ENCODE measurements at regions not wholly inside any gene's neighbourhood (a gene's known extent, or its start where the extent isn't known, plus 50 kb on each side); places are given as distances from the start of the nearest gene placed in this dataset.

DNA sequence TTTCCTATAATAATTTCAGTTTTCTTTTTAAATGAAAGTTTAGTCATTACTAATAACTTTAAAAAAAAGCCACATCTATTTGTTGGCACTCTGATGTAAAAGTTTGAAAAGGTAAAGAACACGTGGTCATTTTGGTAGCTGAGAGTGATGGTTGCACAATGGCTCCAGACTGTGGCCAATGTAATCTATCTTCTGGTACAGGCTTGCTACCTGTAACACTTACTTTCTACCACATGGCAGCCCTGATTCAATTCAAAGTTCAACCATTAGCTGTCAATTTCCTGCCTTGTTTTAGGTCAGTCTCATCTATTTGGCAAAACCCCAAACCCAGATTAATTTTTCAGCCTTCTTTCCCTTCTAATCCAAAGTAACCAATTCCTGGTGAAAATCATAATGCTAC lies 126.1 kb downstream of the TUSC7 start:
- no peaks in the 10 kb centered on the region for H3K4me1 ChIP-seq
- no peaks in the 10 kb centered on the region for H3K27me3 ChIP-seq (ENCODE audit: low read depth)
- no peaks in the 10 kb centered on the region for H3K9me3 ChIP-seq (replicated peaks)
- DNase-seq, result no peak
- TF ChIP-seq, protein P1, sequence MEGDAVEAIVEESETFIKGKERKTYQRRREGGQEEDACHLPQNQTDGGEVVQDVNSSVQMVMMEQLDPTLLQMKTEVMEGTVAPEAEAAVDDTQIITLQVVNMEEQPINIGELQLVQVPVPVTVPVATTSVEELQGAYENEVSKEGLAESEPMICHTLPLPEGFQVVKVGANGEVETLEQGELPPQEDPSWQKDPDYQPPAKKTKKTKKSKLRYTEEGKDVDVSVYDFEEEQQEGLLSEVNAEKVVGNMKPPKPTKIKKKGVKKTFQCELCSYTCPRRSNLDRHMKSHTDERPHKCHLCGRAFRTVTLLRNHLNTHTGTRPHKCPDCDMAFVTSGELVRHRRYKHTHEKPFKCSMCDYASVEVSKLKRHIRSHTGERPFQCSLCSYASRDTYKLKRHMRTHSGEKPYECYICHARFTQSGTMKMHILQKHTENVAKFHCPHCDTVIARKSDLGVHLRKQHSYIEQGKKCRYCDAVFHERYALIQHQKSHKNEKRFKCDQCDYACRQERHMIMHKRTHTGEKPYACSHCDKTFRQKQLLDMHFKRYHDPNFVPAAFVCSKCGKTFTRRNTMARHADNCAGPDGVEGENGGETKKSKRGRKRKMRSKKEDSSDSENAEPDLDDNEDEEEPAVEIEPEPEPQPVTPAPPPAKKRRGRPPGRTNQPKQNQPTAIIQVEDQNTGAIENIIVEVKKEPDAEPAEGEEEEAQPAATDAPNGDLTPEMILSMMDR (IDR thresholded peaks at IDR 0.05; ENCODE audit: borderline replicate concordance), result no peak
- H3K27ac ChIP-seq (replicated peaks), result no peak overlapping the region
- no peaks in the 10 kb centered on the region for H3K36me3 ChIP-seq
- no peak overlapping the region for H3K4me3 ChIP-seq
- intact Hi-C loops (cut with micrococcal nuclease), result no loop called here

DNA sequence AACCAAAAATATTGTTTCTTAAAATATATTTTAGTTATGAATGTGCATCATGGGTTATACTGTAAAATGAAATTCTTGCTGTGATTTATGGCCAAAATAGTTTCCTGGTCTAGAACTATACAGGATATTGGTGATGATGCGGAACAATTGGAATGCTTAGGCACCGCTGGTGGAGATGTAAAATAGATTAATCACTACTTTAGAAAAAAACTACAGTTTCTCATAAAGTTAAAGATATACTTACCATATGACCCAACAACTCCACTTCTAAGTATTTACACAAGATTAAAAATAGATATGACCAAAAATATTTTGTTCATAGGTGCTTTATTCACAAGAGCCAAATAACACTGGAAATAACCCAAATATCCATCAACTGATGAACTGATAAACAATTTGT lies 126.7 kb downstream of the TUSC7 start:
- Histone ChIP-seq H3K9me3 (replicated peaks) (no peaks in the 10 kb centered on the region), H3K4me1 (no peaks in the 10 kb centered on the region), H3K4me3 (no peak overlapping the region), H3K36me3 (no peaks in the 10 kb centered on the region), H3K27ac (replicated peaks) (no peak overlapping the region), H3K27me3 (ENCODE audit: low read depth) (no peaks in the 10 kb centered on the region)
- TF ChIP-seq, protein P1 (IDR thresholded peaks at IDR 0.05; ENCODE audit: borderline replicate concordance), result no peak
- no peak for DNase-seq
- intact Hi-C loops (cut with micrococcal nuclease), result no loop called here

DNA sequence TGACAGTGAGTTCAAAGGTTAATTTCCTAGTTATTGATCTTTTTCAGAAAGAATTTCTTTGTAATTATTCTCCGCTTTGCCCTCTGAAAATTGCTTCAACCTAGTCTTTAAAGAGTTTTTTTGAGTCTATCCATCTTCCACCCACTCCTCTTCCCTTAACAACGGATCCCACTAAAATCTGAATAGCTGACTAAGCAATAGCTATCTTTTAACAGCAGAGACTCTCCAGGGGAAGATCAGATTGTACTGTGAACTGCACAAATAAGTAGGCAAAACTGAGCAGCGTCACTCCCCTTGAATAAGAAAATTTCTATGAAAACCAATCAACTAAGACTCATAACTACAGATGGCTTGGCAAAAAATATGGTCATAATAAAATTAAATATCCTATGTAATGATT lies 127.9 kb downstream of the TUSC7 start:
- Histone ChIP-seq H3K4me1 (no peaks in the 10 kb centered on the region), H3K36me3 (no peaks in the 10 kb centered on the region), H3K9me3 (replicated peaks) (no peaks in the 10 kb centered on the region), H3K27ac (replicated peaks) (no peak overlapping the region), H3K27me3 (ENCODE audit: low read depth) (no peaks in the 10 kb centered on the region), H3K4me3 (no peak overlapping the region)
- TF ChIP-seq, protein P1 (IDR thresholded peaks at IDR 0.05; ENCODE audit: borderline replicate concordance), result no peak
- no peak for DNase-seq
- intact Hi-C loops (cut with micrococcal nuclease), result no loop called here

DNA sequence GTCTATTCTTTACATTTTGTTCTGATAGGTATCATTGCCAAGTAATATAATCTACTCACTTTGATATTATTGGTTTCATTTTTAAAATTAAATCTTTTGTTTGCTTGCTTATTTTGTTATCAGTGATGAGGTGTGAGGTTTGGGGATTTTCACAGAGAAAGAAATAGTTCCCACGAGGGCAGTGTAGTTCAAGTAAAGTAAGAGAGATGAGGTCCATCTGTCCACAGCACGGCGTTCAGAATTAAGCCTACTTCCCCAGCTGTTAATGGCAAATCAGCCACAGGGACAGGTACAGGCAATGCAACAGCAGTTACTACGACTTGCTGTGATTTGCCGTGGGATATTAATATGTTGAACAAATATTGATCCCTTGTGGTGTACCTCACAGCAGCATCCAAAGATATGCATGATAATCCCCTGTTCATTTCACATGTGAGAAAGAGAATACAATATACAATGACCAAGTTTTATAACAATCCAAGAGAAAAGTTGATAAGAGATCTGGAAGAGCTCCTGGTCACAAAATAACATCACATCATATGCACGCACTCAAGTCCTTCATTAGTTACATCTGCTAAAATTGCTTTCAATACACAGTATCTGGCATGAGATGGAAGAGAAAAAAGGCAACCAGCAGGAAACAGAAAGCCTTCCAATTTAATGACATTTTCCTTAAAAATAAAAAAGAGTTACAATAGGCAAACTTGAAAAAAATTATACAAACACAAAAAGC lies 131.6 kb downstream of the TUSC7 start:
- TF ChIP-seq, protein P1 (IDR thresholded peaks at IDR 0.05; ENCODE audit: borderline replicate concordance), result no peak
- Histone ChIP-seq H3K27me3 (ENCODE audit: low read depth) (no peaks in the 10 kb centered on the region), H3K4me1 (no peaks in the 10 kb centered on the region), H3K4me3 (no peak overlapping the region), H3K27ac (replicated peaks) (no peak overlapping the region), H3K9me3 (replicated peaks) (no peaks in the 10 kb centered on the region), H3K36me3 (no peaks in the 10 kb centered on the region)
- DNase-seq, result no peak
- intact Hi-C loops (cut with micrococcal nuclease), result no loop called here

DNA sequence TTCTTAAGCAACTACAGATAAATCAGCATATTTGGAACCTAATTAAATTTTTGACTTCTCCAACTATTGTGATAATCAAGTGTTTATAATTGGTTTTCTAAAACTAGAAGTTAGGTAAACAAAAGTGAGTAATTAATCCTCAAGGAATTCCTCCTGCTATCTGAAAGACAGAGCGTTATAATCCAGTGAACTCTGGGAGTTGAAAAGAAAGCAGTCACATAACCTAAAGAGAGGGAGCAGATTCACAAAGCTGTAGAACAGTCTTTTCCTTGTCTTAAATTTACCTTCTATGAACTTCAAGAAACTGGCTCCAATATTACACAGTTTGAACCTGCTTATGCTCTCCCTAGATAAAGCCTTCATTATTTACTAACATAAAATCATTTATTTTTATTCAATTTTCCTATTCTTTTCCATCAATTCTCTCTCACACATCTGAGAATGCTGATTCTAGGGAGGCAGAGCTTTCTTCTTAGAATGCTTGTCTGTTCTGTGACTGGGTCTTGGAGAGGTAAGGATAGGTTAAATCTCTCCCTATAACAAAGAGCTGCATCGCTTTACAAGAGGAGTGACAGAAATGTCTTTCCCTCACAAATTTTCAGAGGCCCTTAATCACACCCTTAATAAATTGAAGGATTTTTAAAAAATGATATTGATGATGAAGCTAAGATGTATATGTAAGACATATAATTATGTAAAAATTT lies 132.8 kb downstream of the TUSC7 start:
- no peak overlapping the region for H3K27ac ChIP-seq (replicated peaks)
- TF ChIP-seq, protein P1 (IDR thresholded peaks at IDR 0.05; ENCODE audit: borderline replicate concordance), result no peak

More for the DNA sequence above, 132.8 kb downstream of the TUSC7 start:
- no peaks in the 10 kb centered on the region for H3K36me3 ChIP-seq
- intact Hi-C loops (cut with micrococcal nuclease), result no loop called here
- H3K4me1 ChIP-seq, result no peaks in the 10 kb centered on the region
- no peak for DNase-seq
- H3K4me3 ChIP-seq, result no peak overlapping the region
- H3K9me3 ChIP-seq (replicated peaks), result no peaks in the 10 kb centered on the region
- H3K27me3 ChIP-seq (ENCODE audit: low read depth), result no peaks in the 10 kb centered on the region
